ENCODE measurements at regions not wholly inside any gene's neighbourhood (a gene's known extent, or its start where the extent isn't known, plus 50 kb on each side); places are given as distances from the start of the nearest gene placed in this dataset.
"Not testable (repeated sequence)": the region's sequence is repeated elsewhere in the genome, so short reads cannot be mapped to it uniquely, and the experiment has no call there.

DNA sequence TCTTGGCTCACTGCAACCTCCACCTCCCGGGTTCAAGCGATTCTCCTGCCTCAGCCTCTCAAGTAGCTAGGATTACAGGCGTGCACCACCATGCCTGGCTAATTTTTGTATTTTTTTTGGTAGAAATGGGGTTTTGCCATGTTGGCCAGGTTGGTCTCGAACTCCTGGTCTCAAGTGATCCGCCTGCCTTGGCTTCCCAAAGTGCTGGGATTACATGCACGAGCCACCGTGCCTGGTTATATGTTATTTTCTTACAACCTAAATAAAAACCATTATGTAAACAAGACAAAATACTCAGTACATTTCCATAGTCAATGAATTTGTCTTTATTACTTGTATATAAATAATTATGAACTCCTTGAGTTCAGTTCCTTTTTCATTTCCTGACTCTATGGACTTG, 75.7 kb upstream of the TPTE start:
- H3K9ac ChIP-seq (replicated peaks in 1 of 4; ENCODE audit: extremely low read depth in 1 of 4, low read depth in 3 of 4, low read length in 3 of 4); H2BK5ac ChIP-seq (ENCODE audit: low read depth, low read length); H4K8ac ChIP-seq (ENCODE audit: extremely low read depth, insufficient read depth, low read length); H2BK12ac ChIP-seq (ENCODE audit: low read depth, low read length); H2AK5ac ChIP-seq (ENCODE audit: low read depth, low read length); H4K5ac ChIP-seq (ENCODE audit: insufficient read length, low read depth, low read length); H2BK20ac ChIP-seq (ENCODE audit: low read length); H4K91ac ChIP-seq (replicated peaks; ENCODE audit: insufficient read length, low read length); POLR2A ChIA-PET (ENCODE audit: partially characterized antibody); H3K79me2 ChIP-seq (ENCODE audit: control insufficient read depth in 1 of 2, insufficient read depth in 2 of 2, low read length in 2 of 2); H3K14ac ChIP-seq (ENCODE audit: insufficient read length); H3K4me2 ChIP-seq (ENCODE audit: insufficient read depth in 1 of 2, low read depth in 2 of 2, low read length in 2 of 2); H3K27ac ChIP-seq (ENCODE audit: low read depth, low read length); H3K79me1 ChIP-seq (ENCODE audit: low read depth, low read length); H3K23me2 ChIP-seq (ENCODE audit: low read depth, low read length); H2AFZ ChIP-seq (ENCODE audit: low read length); H3K4ac ChIP-seq (replicated peaks; ENCODE audit: insufficient read length, low read depth, low read length); H3K36me3 ChIP-seq (ENCODE audit: control insufficient read depth in 2 of 4, insufficient read depth in 4 of 4, low read length in 3 of 4); H4K20me1 ChIP-seq (replicated peaks in 1 of 2; ENCODE audit: control insufficient read depth in 1 of 2, insufficient read depth in 2 of 2, low read length in 2 of 2); H3K56ac ChIP-seq (replicated peaks; ENCODE audit: insufficient read length, low read depth, low read length); H3K23ac ChIP-seq (ENCODE audit: insufficient read length); H3K4me3 ChIP-seq (ENCODE audit: extremely low read depth in 1 of 4, insufficient read depth in 2 of 4, low read depth in 3 of 4, low read length in 4 of 4); FAIRE-seq; H3K27me3 ChIP-seq (replicated peaks in 1 of 4; ENCODE audit: control insufficient read depth in 3 of 4, extremely low read depth in 1 of 4, insufficient read depth in 3 of 4, low read length in 3 of 4); H2BK120ac ChIP-seq (replicated peaks; ENCODE audit: low read depth, low read length); H2BK15ac ChIP-seq (ENCODE audit: low read length); H3K4me1 ChIP-seq (replicated peaks in 1 of 4; ENCODE audit: control insufficient read depth in 3 of 4, insufficient read depth in 4 of 4, low read length in 3 of 4); H3K18ac ChIP-seq (ENCODE audit: extremely low read depth, low read length); DNase-seq (ENCODE audit: low read depth in 1 of 2, low spot score in 2 of 2): not testable (repeated sequence)
- 60% methylated on average over 7 of the region's 7 CpGs; no CpG with 5 or more reads in 1 of the 2 experiments for WGBS, 2 experiments (ENCODE audit: extremely low coverage in 1 of 2, insufficient coverage in 1 of 2, insufficient read length in 1 of 2, insufficient replicate concordance in 2 of 2, low coverage in 1 of 2, low lambda C conversion rate in 2 of 2, missing lambda C conversion rate in 1 of 2)
- CTCF ChIA-PET (ENCODE audit: partially characterized antibody): interaction anchor here (0.6 kb wide), 1 partner anchor 17 kb away, joined by 3 read pairs; no protein-coding TSS in a partner anchor
- H3K9me3 ChIP-seq (ENCODE audit: insufficient read depth in 2 of 2, low read depth in 1 of 2, low read length in 1 of 2): peaks cover 38 to 61% of the 10 kb centered on the region in 2 experiments

DNA sequence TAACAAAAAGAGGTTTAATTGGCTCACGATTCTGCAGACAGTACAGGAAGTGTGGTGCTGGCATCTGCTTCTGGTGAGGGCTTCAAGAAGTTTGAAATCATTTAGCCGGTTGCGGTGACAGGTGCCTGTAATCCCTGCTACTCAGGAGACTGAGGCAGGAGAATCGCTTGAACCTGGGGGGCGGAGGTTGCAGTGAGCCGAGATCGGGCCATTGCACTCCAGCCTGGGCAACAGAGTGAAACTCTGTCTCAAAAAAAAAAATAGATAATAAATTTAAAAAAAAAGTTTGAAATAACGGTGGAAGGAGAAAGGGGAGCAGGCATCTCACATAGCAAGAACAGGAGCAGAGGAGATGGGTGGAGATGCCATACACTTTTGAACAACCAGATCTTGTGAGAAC, 71.9 kb upstream of the TPTE start:
- H3K27ac ChIP-seq (ENCODE audit: low read depth, low read length); H3K36me3 ChIP-seq (ENCODE audit: control insufficient read depth in 2 of 4, insufficient read depth in 4 of 4, low read length in 3 of 4); H3K14ac ChIP-seq (ENCODE audit: insufficient read length); H3K27me3 ChIP-seq (replicated peaks in 1 of 4; ENCODE audit: control insufficient read depth in 3 of 4, extremely low read depth in 1 of 4, insufficient read depth in 3 of 4, low read length in 3 of 4); H4K20me1 ChIP-seq (replicated peaks in 1 of 2; ENCODE audit: control insufficient read depth in 1 of 2, insufficient read depth in 2 of 2, low read length in 2 of 2); H3K9ac ChIP-seq (replicated peaks in 1 of 4; ENCODE audit: extremely low read depth in 1 of 4, low read depth in 3 of 4, low read length in 3 of 4); H3K4me3 ChIP-seq (ENCODE audit: extremely low read depth in 1 of 4, insufficient read depth in 2 of 4, low read depth in 3 of 4, low read length in 4 of 4); H3K79me2 ChIP-seq (ENCODE audit: control insufficient read depth in 1 of 2, insufficient read depth in 2 of 2, low read length in 2 of 2); H2BK15ac ChIP-seq (ENCODE audit: low read length); H4K91ac ChIP-seq (replicated peaks; ENCODE audit: insufficient read length, low read length); H3K56ac ChIP-seq (replicated peaks; ENCODE audit: insufficient read length, low read depth, low read length); H3K79me1 ChIP-seq (ENCODE audit: low read depth, low read length); H2BK12ac ChIP-seq (ENCODE audit: low read depth, low read length); H3K4me1 ChIP-seq (replicated peaks in 1 of 4; ENCODE audit: control insufficient read depth in 3 of 4, insufficient read depth in 4 of 4, low read length in 3 of 4); DNase-seq (ENCODE audit: low read depth in 1 of 2, low spot score in 2 of 2); FAIRE-seq; H4K8ac ChIP-seq (ENCODE audit: extremely low read depth, insufficient read depth, low read length); H3K23ac ChIP-seq (ENCODE audit: insufficient read length); H3K4me2 ChIP-seq (ENCODE audit: insufficient read depth in 1 of 2, low read depth in 2 of 2, low read length in 2 of 2); H2BK20ac ChIP-seq (ENCODE audit: low read length); CTCF ChIA-PET (ENCODE audit: partially characterized antibody); H3K4ac ChIP-seq (replicated peaks; ENCODE audit: insufficient read length, low read depth, low read length); H2BK5ac ChIP-seq (ENCODE audit: low read depth, low read length); H4K5ac ChIP-seq (ENCODE audit: insufficient read length, low read depth, low read length); H2AK5ac ChIP-seq (ENCODE audit: low read depth, low read length); POLR2A ChIA-PET (ENCODE audit: partially characterized antibody); H2BK120ac ChIP-seq (replicated peaks; ENCODE audit: low read depth, low read length); H2AFZ ChIP-seq (ENCODE audit: low read length); H3K18ac ChIP-seq (ENCODE audit: extremely low read depth, low read length); H3K23me2 ChIP-seq (ENCODE audit: low read depth, low read length): not testable (repeated sequence)
- 83 to 100% methylated on average over 1 to 8 of the region's 8 CpGs for WGBS, 2 experiments (ENCODE audit: extremely low coverage in 1 of 2, insufficient coverage in 1 of 2, insufficient read length in 1 of 2, insufficient replicate concordance in 2 of 2, low coverage in 1 of 2, low lambda C conversion rate in 2 of 2, missing lambda C conversion rate in 1 of 2)
- peaks cover 46 to 65% of the 10 kb centered on the region in 2 experiments for H3K9me3 ChIP-seq (ENCODE audit: insufficient read depth in 2 of 2, low read depth in 1 of 2, low read length in 1 of 2)

Measured in H1 (cell line).